ENCODE measurements at regions not wholly inside any gene's neighbourhood (a gene's known extent, or its start where the extent isn't known, plus 50 kb on each side); places are given as distances from the start of the nearest gene placed in this dataset.

- DNase-seq (ENCODE audit: low spot score): no peak
Measured at GRCh38 chr18:78213361-78213994, 766.1 kb upstream of the SALL3 start.

GRCh38 chr18:78221496-78221895 is 758.1 kb upstream of the SALL3 start:
- DNase-seq (ENCODE audit: low spot score): no peak

- DNase-seq (ENCODE audit: low spot score): no peak
Measured at GRCh38 chr18:78228974-78229373, 750.6 kb upstream of the SALL3 start.

- DNase-seq (ENCODE audit: low spot score): no peak
Measured at GRCh38 chr18:78230911-78231310, 748.7 kb upstream of the SALL3 start.

- DNase-seq (ENCODE audit: low spot score): no peak
Measured at GRCh38 chr18:78232196-78232595, 747.4 kb upstream of the SALL3 start.

GRCh38 chr18:78237864-78238263 is 741.8 kb upstream of the SALL3 start:
- no peak for DNase-seq (ENCODE audit: low spot score)

- DNase-seq (ENCODE audit: low spot score): no peak
Measured at GRCh38 chr18:78238404-78239089, 741.1 kb upstream of the SALL3 start.

- DNase-seq (ENCODE audit: low spot score): no peak
Measured at GRCh38 chr18:78239090-78239457, 740.5 kb upstream of the SALL3 start.

GRCh38 chr18:78240101-78240500 is 739.5 kb upstream of the SALL3 start:
- DNase-seq (ENCODE audit: low spot score): no peak

- DNase-seq (ENCODE audit: low spot score): no peak
Measured at GRCh38 chr18:78240627-78241252, 738.9 kb upstream of the SALL3 start.

- DNase-seq (ENCODE audit: low spot score): no peak
Measured at GRCh38 chr18:78241535-78242253, 737.9 kb upstream of the SALL3 start.

GRCh38 chr18:78242254-78242643 is 737.4 kb upstream of the SALL3 start:
- DNase-seq (ENCODE audit: low spot score): no peak

GRCh38 chr18:78242806-78243205 is 736.8 kb upstream of the SALL3 start:
- no peak for DNase-seq (ENCODE audit: low spot score)

- no peak for DNase-seq (ENCODE audit: low spot score)
Measured at GRCh38 chr18:78244779-78245178, 734.8 kb upstream of the SALL3 start.

GRCh38 chr18:78245451-78245850 is 734.2 kb upstream of the SALL3 start:
- DNase-seq (ENCODE audit: low spot score): no peak

GRCh38 chr18:78246050-78246449 is 733.6 kb upstream of the SALL3 start:
- DNase-seq (ENCODE audit: low spot score): no peak

- no peak for DNase-seq (ENCODE audit: low spot score)
Measured at GRCh38 chr18:78246588-78246987, 733.0 kb upstream of the SALL3 start.

- no peak for DNase-seq (ENCODE audit: low spot score)
Measured at GRCh38 chr18:78247615-78248289, 731.9 kb upstream of the SALL3 start.

- no peak for DNase-seq (ENCODE audit: low spot score)
Measured at GRCh38 chr18:78255013-78255412, 724.6 kb upstream of the SALL3 start.

- no peak for DNase-seq (ENCODE audit: low spot score)
Measured at GRCh38 chr18:78268226-78268988, 711.2 kb upstream of the SALL3 start.

- no peak for DNase-seq (ENCODE audit: low spot score)
Measured at GRCh38 chr18:78271790-78272189, 707.8 kb upstream of the SALL3 start.

GRCh38 chr18:78273876-78274275 is 705.7 kb upstream of the SALL3 start:
- no peak for DNase-seq (ENCODE audit: low spot score)

Data from D341Med (cell line).